OCI-LY7 (cell line): ENCODE measurements at regions not wholly inside any gene's neighbourhood (a gene's known extent, or its start where the extent isn't known, plus 50 kb on each side); places are given as distances from the start of the nearest gene placed in this dataset.

ENCODE experiments used
- BruUV-seq: library from RNA; stranded (reverse); fragments of 400-500 nt; replicated peaks from 2 replicates; lab custom pipeline; 2021; lab: Mats Ljungman, UMichigan
- CTCF ChIA-PET: fragments of 300-600 bp; sonication (Branson Sonifier 250); formaldehyde crosslinking; loops from one replicate; lab custom pipeline; 2022; ENCODE audit warnings: antibody characterized with exemption; ENCODE audit not compliant: unreplicated experiment; lab: Charles Lee
- POLR2A ChIA-PET: fragments of 300-600 bp; sonication (Branson Sonifier 250); formaldehyde crosslinking; loops from one replicate; lab custom pipeline; 2022; ENCODE audit warnings: antibody characterized with exemption; lab: Charles Lee
- DNase-seq: peaks from one replicate; pipeline ENCODE4 v3.0.0-alpha.2; 2015; ENCODE audit warnings: low spot score
- H2AFZ ChIP-seq: fragments of 200-600 bp; sonication (generic), shearing (Covaris generic); 2 replicates; pipeline ENCODE4 v1.6.1; 2014; ENCODE audit warnings: mild to moderate bottlenecking, antibody characterized with exemption, low read length, moderate library complexity
- H3K27ac ChIP-seq: fragments of 200-600 bp; sonication (generic); 2 replicates; pipeline ENCODE4 v1.5.1; 2014; ENCODE audit warnings: mixed run types, low read depth, mild to moderate bottlenecking, moderate library complexity, low read length, inconsistent platforms; ENCODE audit not compliant: poor library complexity, severe bottlenecking
- H3K36me3 ChIP-seq: fragments of 200-600 bp; sonication (generic); 2 replicates; pipeline ENCODE4 v1.6.1; 2014; ENCODE audit warnings: mild to moderate bottlenecking, antibody characterized with exemption, low read length, moderate library complexity, mixed read lengths; ENCODE audit not compliant: insufficient read depth
- H3K4me1 ChIP-seq: fragments of 200-600 bp; sonication (generic); 2 replicates; pipeline ENCODE4 v1.5.1; 2014; ENCODE audit warnings: mild to moderate bottlenecking, low read length; ENCODE audit not compliant: insufficient read depth, poor library complexity, severe bottlenecking
- H3K4me2 ChIP-seq: fragments of 200-600 bp; sonication (generic); 2 replicates; pipeline ENCODE4 v1.6.1; 2014; ENCODE audit warnings: mild to moderate bottlenecking, low read length
- H3K4me3 ChIP-seq: fragments of 200-600 bp; sonication (generic); 2 replicates; pipeline ENCODE4 v1.5.1; 2014; ENCODE audit warnings: mild to moderate bottlenecking, low read depth, low read length; ENCODE audit not compliant: poor library complexity, severe bottlenecking
- H3K79me2 ChIP-seq: fragments of 200-600 bp; sonication (generic); 2 replicates; pipeline ENCODE4 v1.6.1; 2016; ENCODE audit warnings: low read depth, mild to moderate bottlenecking, low read length, moderate library complexity, mixed read lengths; ENCODE audit not compliant: insufficient read depth
- H3K9me2 ChIP-seq: fragments of 200-600 bp; sonication (generic); 2 replicates; pipeline ENCODE4 v1.6.1; 2016; ENCODE audit warnings: mild to moderate bottlenecking, low read length, mixed read lengths; ENCODE audit not compliant: insufficient read depth
- H3K9me3 ChIP-seq: fragments of 200-600 bp; sonication (generic); 2 replicates; pipeline ENCODE4 v1.6.1; 2014; ENCODE audit warnings: mild to moderate bottlenecking, mixed run types, low read length, mixed read lengths
- H4K20me1 ChIP-seq: fragments of 200-600 bp; sonication (generic); 2 replicates; pipeline ENCODE4 v1.6.1; 2014; ENCODE audit warnings: mild to moderate bottlenecking, antibody characterized with exemption, low read length, moderate library complexity, mixed read lengths; ENCODE audit not compliant: insufficient read depth
- EZH2phosphoT487 ChIP-seq: fragments of 200-600 bp; sonication (generic); IDR thresholded peaks from 2 replicates; pipeline ENCODE4 v1.6.1; 2018; ENCODE audit warnings: low read depth, borderline replicate concordance, mild to moderate bottlenecking, mixed run types, antibody characterized with exemption, low read length, moderate library complexity, mixed read lengths
- intact Hi-C: fragments of 100-400 bp; cut with micrococcal nuclease; formaldehyde crosslinking; loops from one replicate; pipeline ENCODE4 v1.10.0; 2022; ENCODE audit not compliant: unreplicated experiment
- TF ChIP-seq, protein P1 (sequence below): fragments of 200-600 bp; sonication (generic); conservative IDR thresholded peaks from 2 replicates; pipeline ENCODE4 v1.5.1; 2014; ENCODE audit warnings: mild to moderate bottlenecking, antibody characterized with exemption, low read length, moderate library complexity, mixed read lengths

DNA sequence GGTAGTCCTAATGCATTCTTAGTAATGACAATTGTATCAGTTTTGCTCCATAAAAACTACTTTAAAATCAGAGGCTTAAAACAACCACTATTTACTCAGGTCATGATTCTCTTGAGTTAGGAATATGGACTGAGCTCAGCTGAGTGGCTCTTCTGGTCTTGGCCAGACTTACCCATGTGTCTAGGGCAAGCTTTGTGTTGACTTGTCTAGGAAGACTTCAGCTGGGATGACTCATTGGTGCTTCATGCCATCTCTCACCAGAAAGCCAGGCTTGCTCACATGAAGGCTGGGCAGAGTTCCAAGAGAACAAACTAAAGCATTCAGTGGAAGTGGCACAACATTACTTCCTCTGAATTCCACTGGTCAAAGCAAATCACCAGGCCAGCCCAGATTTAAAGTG lies 155.3 kb downstream of the DHX35 start:
- Histone ChIP-seq H4K20me1 (no peaks in the 10 kb centered on the region), H3K27ac (no peak overlapping the region), H3K4me3 (no peak overlapping the region), H2AFZ (no peak overlapping the region), H3K9me2 (no peaks in the 10 kb centered on the region), H3K36me3 (no peaks in the 10 kb centered on the region), H3K79me2 (no peaks in the 10 kb centered on the region), H3K4me2 (no peak overlapping the region), H3K9me3 (no peaks in the 10 kb centered on the region), H3K4me1 (no peaks in the 10 kb centered on the region)
- ChIA-PET CTCF (no interaction called here), POLR2A (no interaction called here)
- intact Hi-C loops: no loop called here
- no peak for DNase-seq
- no peak for TF ChIP-seq EZH2phosphoT487
- TF ChIP-seq, protein P1, sequence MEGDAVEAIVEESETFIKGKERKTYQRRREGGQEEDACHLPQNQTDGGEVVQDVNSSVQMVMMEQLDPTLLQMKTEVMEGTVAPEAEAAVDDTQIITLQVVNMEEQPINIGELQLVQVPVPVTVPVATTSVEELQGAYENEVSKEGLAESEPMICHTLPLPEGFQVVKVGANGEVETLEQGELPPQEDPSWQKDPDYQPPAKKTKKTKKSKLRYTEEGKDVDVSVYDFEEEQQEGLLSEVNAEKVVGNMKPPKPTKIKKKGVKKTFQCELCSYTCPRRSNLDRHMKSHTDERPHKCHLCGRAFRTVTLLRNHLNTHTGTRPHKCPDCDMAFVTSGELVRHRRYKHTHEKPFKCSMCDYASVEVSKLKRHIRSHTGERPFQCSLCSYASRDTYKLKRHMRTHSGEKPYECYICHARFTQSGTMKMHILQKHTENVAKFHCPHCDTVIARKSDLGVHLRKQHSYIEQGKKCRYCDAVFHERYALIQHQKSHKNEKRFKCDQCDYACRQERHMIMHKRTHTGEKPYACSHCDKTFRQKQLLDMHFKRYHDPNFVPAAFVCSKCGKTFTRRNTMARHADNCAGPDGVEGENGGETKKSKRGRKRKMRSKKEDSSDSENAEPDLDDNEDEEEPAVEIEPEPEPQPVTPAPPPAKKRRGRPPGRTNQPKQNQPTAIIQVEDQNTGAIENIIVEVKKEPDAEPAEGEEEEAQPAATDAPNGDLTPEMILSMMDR: no peak
- BruUV-seq: no TSS peak

DNA sequence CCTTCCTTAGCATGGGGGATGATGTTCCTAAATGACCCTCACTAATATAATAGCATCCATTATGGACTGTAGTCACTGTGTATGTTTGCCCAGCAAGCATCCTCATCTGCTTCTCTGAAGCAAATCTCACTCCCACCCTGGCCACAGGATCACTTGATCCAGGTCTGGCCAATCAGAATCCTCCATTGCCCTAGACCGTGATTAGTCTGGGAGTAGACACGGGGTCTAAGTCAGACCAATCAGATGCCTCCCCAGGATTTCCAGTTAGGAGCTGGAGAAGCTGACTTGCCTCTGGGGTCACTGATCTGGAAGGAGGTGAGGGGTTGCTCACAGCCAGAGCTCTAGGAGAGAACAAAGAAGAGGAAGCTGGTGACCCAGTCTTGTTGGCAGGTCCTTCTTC lies 153.9 kb downstream of the DHX35 start:
- DNase-seq: peak; percentile 6
- Histone ChIP-seq H3K4me2 (no peak overlapping the region), H3K9me2 (no peaks in the 10 kb centered on the region), H3K79me2 (no peaks in the 10 kb centered on the region), H3K27ac (no peak overlapping the region), H3K36me3 (no peaks in the 10 kb centered on the region), H2AFZ (no peak overlapping the region), H3K4me3 (no peak overlapping the region), H4K20me1 (no peaks in the 10 kb centered on the region), H3K9me3 (no peaks in the 10 kb centered on the region), H3K4me1 (no peaks in the 10 kb centered on the region)
- intact Hi-C loops: no loop called here
- TF ChIP-seq, protein P1: no peak
- TF ChIP-seq EZH2phosphoT487: no peak
- no TSS peak for BruUV-seq
- CTCF ChIA-PET: no interaction called here
- POLR2A ChIA-PET: no interaction called here

DNA sequence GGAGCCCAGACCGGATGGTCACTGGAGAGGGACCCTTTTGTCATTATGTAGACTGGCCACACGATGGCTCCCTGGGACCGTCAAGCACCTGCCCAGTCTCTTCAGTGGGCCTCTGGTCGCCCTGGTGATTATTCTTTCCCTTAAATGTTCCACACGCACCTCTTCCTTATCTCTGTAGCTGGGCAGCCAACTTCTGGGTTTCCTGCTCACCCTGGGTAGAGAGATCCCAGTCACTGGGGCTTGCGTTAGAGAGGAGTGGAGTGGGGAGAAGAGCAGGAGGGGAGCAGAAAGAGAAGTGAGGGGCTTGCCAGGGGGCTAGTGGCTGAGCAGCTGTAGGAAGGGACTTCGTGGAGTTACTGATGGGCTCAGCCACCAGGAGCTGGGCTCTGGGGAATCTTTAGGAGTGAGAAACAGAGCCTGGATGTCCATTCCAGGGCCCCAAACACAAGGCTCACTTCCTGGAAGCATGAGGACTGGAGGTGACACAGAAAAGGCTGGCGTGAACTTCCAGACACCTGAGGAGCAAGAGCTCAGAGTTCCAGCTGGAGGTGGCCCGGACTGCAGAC lies 150.1 kb downstream of the DHX35 start:
- H3K27ac ChIP-seq: no peak overlapping the region
- ChIA-PET POLR2A (no interaction called here), CTCF (interaction anchor here (0.6 kb wide), 1 partner anchor 154 kb away, joined by 3 read pairs; no protein-coding TSS in a partner anchor)
- TF ChIP-seq, protein P1: peak; percentile 70
- no peak for TF ChIP-seq EZH2phosphoT487
- no peaks in the 10 kb centered on the region for H3K79me2 ChIP-seq
- no peaks in the 10 kb centered on the region for H4K20me1 ChIP-seq
- intact Hi-C loops: no loop called here
- no peaks in the 10 kb centered on the region for H3K9me2 ChIP-seq
- no peak overlapping the region for H2AFZ ChIP-seq
- no peaks in the 10 kb centered on the region for H3K4me1 ChIP-seq
- no peak overlapping the region for H3K4me2 ChIP-seq
- no peaks in the 10 kb centered on the region for H3K36me3 ChIP-seq
- no TSS peak for BruUV-seq
- H3K9me3 ChIP-seq: no peaks in the 10 kb centered on the region
- H3K4me3 ChIP-seq: no peak overlapping the region
- peak; percentile 38 for DNase-seq
